ENCODE measurements at regions not wholly inside any gene's neighbourhood (a gene's known extent, or its start where the extent isn't known, plus 50 kb on each side); places are given as distances from the start of the nearest gene placed in this dataset.
"Not testable (repeated sequence)": the region's sequence is repeated elsewhere in the genome, so short reads cannot be mapped to it uniquely, and the experiment has no call there.

DNA sequence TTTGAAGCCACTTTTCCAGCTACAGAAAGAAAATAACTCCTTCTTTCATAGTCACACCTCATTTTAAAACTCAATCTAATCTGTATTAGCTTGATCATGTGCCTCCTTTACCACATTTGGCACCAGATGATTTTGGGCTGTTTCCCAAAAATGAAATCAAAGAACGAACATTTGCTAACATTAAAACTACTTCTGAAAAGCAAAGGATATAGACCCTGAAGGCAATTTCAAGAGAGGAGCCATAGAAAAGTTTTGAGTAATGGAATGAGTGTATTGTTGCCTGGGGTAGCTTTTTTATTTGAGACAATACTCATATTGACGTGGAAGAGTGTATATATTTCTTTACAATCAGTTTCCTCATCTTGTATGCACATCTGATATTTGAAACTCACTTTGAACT is 152.8 kb upstream of the TBL1XR1 start:
- in situ Hi-C loops (cut with HindIII; ENCODE audit: low pct_unique_long_range_greater_than_20kb, low sequenced_read_pairs), result loop anchor here (25.0 kb wide), 1 partner anchor 137 kb away; no protein-coding TSS in a partner anchor
- DNase-seq (ENCODE audit: low read depth), result no peak

DNA sequence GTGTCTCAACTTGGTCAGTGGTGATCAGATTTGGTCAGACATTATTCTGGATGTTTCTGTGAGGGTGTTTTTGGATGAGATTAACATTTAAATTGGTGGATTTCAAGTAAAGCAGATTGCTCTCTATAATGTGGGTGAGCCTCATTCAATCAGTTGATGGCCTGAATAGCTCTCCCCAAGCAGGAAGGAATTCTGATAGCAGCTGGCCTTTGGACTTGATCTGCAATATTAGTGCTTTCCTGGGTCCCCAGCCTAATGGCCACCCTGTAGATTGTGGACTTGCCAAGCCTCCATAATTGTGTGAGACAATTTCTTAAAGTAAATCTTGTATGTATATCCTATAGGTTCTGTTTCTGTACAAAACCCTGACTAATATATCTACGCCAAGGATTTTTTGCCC is 153.9 kb upstream of the TBL1XR1 start:
- DNase-seq (ENCODE audit: low read depth), result no peak
- in situ Hi-C loops (cut with HindIII; ENCODE audit: low pct_unique_long_range_greater_than_20kb, low sequenced_read_pairs), result loop anchor here (25.0 kb wide), 1 partner anchor 136 kb away; no protein-coding TSS in a partner anchor

DNA sequence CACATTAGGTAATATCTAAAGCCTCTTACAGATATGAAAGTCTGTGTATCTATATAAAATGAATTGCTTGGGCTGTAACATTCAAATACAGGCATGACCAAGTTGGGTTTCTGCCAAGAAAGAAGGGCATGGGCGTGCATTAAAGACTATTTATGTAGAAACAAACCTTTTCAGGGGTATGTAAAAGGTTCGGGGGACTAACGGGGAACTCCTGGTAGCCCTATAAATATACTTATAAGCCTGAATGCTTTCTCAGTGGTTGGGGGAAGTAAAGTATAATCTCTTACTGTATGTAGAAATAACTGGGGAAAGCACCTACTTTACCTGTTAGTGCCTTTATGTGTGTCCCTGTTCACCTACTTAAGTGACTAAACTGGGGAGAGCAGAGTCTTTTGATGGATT is 154.5 kb upstream of the TBL1XR1 start:
- no peak for DNase-seq (ENCODE audit: low read depth)
- in situ Hi-C loops (cut with HindIII; ENCODE audit: low pct_unique_long_range_greater_than_20kb, low sequenced_read_pairs), result loop anchor here (25.0 kb wide), 1 partner anchor 136 kb away; no protein-coding TSS in a partner anchor

DNA sequence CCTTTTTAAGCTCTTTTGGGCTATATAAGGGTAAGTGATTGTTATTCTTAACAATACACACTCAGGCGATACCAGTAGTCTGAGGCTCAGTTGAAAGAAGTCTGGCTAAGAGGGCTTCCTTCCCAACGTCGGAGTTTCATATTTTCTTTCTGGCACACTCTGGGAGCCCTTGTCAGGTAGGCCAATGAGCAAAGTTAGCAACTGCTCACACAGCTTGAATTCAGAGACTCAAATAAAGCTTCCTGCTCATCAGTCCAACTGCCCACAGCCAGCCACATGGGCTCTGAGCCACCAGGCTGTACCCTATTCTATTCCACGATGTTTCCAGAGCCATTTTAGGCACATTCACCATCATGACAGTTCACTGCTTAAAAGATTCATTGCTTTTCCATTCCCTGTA is 155.1 kb upstream of the TBL1XR1 start:
- in situ Hi-C loops (cut with HindIII; ENCODE audit: low pct_unique_long_range_greater_than_20kb, low sequenced_read_pairs), result loop anchor here (25.0 kb wide), 1 partner anchor 135 kb away; no protein-coding TSS in a partner anchor
- no peak for DNase-seq (ENCODE audit: low read depth)

DNA sequence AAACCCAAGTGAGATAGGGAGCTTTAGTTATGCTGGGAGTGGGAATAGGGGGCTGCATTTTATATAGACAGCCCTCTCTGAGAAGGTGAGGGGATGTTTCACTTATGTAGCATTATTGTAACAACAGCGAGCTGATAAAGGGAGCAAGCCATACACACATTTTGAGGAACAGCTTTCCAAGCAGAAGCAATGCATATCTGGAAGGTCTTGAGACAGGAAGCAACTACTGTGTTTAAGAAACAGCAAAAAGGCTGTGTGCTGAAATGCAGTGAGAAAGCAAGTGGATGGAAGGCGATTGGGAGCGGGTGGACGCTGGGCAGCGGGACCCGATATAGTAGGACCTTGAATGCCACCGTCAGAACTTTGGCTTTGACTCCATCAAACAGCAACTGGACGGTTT is 155.9 kb upstream of the TBL1XR1 start:
- DNase-seq (ENCODE audit: low read depth), result no peak
- in situ Hi-C loops (cut with HindIII; ENCODE audit: low pct_unique_long_range_greater_than_20kb, low sequenced_read_pairs), result loop anchor here (25.0 kb wide), 1 partner anchor 134 kb away; no protein-coding TSS in a partner anchor

DNA sequence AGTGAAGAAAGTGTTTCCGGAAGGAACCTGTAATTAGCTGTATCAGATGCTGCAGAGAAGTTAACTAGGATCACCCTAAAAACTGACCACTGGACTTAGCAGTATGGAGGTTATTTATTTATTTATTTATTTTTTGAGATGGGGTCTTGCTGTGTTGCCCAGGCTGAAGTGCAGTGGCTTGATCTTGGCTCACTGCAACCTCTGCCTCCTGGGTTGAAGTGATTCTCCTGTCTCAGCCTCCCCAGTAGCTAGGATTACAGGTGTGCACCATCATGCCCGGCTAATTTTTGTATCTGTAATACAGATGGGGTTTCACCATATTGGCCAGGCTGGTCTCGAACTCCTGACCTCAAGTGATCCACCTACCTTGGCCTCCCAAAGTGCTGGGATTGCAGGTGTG is 156.6 kb upstream of the TBL1XR1 start:
- in situ Hi-C loops (cut with HindIII; ENCODE audit: low pct_unique_long_range_greater_than_20kb, low sequenced_read_pairs), result loop anchor here (25.0 kb wide), 1 partner anchor 133 kb away; no protein-coding TSS in a partner anchor
- not testable (repeated sequence) for DNase-seq (ENCODE audit: low read depth)

DNA sequence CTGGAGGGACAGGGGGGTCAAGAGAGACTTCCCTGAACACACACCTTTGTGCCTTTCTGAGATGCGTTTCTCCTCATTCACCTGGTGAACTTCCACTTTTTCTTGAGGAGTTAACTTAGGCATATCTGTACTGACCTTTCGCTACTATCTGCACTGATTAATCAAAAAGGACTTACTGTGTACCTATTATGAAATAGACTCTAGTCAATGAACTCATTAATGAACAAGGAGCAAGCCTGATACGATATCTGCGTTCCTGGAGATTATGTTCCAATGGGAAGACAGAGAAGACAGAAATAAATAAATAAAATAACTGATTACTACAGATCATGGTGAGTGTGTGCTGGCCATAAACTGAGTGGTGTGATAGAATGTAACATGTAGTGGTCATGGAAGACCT is 157.2 kb upstream of the TBL1XR1 start:
- no peak for DNase-seq (ENCODE audit: low read depth)
- in situ Hi-C loops (cut with HindIII; ENCODE audit: low pct_unique_long_range_greater_than_20kb, low sequenced_read_pairs), result loop anchor here (25.0 kb wide), 1 partner anchor 133 kb away; no protein-coding TSS in a partner anchor

DNA sequence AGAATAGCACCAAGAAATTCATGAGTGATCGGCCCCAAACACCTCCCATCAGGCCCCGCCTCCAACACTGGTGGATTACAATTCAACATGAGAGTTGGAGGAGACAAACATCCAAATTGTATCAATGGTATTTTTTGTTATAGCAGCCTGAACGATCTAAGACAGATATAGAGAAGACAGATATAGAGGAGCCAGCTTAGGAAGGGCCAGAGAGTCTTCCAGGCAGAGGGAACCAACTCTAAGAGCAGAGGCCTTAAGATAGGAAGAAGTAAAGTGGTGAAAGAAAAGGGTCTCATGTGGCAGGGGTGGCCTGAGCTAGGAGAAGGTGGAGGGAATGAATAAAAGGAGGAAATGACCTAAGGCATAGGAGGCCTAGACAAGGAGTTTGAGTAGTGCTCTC is 158.8 kb upstream of the TBL1XR1 start:
- in situ Hi-C loops (cut with HindIII; ENCODE audit: low pct_unique_long_range_greater_than_20kb, low sequenced_read_pairs), result loop anchor here (25.0 kb wide), 1 partner anchor 131 kb away; no protein-coding TSS in a partner anchor
- no peak for DNase-seq (ENCODE audit: low read depth)

DNA sequence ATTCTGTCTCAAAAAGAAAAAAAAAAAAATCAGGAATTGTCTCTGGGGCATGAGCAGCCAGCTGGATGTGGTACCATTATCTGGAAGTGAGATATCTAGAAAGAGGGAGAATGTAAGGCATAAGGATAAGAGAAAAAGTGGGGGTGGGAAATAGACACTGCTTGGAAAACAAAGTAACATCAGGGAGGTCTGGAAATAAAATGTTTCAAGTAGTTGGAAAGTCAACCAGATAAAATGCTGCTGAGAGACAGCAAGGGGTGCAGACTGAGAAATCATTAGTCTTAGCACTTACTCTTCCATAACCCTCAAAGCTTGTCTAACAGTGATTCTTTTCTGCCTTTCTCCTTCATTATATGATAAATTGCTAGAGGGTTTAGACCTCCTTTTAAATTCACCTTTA is 159.7 kb upstream of the TBL1XR1 start:
- in situ Hi-C loops (cut with HindIII; ENCODE audit: low pct_unique_long_range_greater_than_20kb, low sequenced_read_pairs), result loop anchor here (25.0 kb wide), 1 partner anchor 130 kb away; no protein-coding TSS in a partner anchor
- DNase-seq (ENCODE audit: low read depth), result no peak

DNA sequence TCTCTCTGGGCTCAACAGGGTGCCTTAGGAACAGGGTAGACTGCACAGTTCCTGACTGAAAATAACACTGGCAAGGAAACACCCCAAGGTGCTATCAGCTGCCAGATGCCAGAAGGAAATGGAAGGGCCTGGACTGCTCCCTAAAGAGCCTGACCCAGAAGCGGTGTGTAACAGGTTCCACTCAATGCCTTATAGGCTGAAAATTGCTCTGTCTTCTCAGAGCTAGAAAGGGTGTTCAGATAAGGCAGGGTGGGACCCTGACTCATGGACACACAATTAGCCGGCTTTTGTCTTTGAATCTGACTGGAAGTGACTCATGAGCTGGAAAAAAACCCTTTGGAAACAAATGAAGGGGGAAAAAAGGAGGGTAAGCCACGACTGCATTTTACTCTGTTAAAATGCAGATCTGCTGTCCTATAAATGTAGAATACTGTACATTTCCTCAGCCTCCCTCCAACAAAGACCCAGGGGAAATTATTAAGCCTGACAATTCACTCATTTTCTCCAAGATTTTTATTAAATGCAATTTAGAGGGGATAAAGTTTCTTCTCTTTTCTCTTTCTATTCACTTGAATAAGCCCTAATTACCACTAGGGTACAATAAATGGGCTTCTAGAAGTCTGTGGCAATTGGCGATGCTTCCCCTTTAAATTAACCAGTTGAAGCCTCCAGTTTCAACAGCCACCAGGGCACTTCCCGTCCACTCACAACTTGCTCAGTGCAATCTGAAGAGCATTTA is 160.2 kb upstream of the TBL1XR1 start:
- in situ Hi-C loops (cut with HindIII; ENCODE audit: low pct_unique_long_range_greater_than_20kb, low sequenced_read_pairs), result loop anchor here (25.0 kb wide), 1 partner anchor 130 kb away; no protein-coding TSS in a partner anchor
- DNase-seq (ENCODE audit: low read depth), result peak; percentile 86

DNA sequence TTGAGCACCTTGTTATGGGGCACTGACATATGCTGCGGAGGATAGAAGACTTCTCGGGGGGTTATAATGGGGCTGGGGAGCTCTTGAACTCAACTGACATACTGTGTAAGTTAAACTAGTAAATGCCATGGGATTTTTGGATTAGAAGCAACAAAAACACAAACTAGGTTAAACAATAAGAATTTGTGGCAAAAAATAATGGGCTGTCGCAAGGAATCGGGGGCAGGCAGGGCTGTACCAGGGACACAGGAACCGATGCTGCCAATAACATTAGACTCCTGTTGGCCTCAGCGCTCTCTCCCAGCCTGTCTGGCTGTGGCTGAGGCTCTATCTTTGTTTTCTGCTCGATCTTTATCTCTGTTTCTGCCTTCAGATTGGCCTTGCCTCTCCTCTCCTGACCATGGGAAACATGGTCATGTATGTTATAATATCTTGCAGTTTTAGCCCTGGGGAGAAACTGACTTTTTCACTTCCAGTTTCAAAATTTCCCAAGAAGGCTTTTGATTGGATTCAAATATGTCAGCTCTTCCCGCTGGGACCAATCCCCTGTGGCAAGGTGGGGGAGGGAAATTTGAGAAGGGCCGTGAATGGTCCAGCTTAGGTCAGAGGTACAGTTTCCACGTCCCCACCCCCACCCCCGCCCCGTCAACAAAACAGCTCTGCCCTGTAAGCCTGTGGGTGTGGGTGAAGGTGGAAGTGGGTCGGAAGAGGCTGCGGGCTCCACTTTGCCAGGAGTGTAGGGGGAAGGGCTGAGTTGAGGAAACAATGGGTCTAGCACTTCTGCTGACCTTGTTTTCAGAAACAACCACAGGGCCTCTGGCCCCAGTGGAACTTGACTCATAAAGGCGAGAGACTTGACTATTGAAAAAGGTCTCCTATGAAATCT is 161.1 kb upstream of the TBL1XR1 start:
- DNase-seq (ENCODE audit: low read depth), result peak; percentile 98
- in situ Hi-C loops (cut with HindIII; ENCODE audit: low pct_unique_long_range_greater_than_20kb, low sequenced_read_pairs), result loop anchor here (25.0 kb wide), 1 partner anchor 129 kb away; no protein-coding TSS in a partner anchor

DNA sequence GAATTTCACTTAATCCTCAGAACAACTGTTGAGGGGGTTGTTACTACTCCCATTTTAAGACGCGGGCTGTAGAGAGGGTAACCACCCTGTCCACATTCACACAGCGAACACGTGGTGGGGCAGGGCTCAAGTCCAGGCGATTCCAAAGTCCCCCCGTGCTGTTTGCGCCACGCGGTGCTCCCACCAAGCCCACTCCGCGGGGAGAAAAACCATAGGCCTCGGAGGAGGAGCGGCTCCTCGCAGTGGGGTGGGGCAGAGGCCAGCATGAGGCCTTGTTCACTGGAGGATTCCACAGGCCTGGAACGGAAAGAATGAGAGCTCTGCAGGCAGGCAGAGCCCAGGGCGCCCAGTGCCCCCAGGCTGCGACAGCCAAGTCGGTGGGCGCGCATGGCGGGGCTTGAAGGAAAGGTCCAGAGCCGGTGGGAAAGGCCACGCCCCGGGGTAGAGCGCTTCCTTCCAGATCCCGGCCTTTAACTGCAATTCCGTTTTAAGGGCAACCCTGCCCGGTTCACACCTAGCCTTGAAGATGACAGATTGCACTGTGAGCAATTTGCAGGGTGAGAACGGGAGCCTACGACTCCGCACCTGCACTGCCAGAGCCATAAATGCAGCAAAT is 161.8 kb upstream of the TBL1XR1 start:
- DNase-seq (ENCODE audit: low read depth), result peak; percentile 85
- in situ Hi-C loops (cut with HindIII; ENCODE audit: low pct_unique_long_range_greater_than_20kb, low sequenced_read_pairs), result loop anchor here (25.0 kb wide), 1 partner anchor 128 kb away; no protein-coding TSS in a partner anchor

DNA sequence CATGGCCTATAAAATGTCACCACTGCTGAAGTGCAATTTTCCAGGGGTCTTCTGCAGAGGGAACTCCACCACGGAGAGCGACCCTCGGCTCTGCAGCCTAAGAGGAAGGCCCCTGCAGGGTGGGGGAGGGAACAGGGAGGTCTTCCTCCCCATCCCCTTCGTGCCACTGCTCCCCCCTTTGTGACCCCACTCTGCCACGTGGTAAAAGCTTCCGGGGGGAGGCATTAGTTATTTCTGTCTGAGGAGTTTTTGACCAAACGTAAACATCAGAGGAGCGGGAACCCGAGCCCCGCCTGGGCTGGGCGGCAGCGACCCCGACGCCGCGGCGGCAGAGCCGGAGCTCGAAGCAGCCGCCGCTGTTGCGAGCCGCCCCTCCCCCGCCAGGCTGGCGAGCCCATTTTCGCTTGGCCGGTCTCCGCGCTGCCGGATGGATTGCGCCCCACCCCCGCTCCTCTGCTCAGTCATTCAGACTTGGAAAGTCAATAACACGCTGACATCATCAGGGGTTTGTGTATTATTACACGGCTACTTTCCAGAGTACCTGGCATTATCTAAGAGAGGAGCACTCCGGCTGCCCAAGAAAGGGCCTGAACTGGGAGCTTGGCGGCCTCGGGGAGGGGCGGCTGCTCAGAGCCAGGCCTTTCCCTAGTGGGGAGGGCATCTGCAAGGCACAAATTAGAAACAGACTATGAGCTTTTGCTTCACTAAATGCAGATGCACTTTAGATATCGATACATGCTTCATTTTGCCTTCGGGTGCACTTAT is 162.5 kb upstream of the TBL1XR1 start:
- peak; percentile 98 for DNase-seq (ENCODE audit: low read depth)
- in situ Hi-C loops (cut with HindIII; ENCODE audit: low pct_unique_long_range_greater_than_20kb, low sequenced_read_pairs), result loop anchor here (25.0 kb wide), 1 partner anchor 128 kb away; no protein-coding TSS in a partner anchor

DNA sequence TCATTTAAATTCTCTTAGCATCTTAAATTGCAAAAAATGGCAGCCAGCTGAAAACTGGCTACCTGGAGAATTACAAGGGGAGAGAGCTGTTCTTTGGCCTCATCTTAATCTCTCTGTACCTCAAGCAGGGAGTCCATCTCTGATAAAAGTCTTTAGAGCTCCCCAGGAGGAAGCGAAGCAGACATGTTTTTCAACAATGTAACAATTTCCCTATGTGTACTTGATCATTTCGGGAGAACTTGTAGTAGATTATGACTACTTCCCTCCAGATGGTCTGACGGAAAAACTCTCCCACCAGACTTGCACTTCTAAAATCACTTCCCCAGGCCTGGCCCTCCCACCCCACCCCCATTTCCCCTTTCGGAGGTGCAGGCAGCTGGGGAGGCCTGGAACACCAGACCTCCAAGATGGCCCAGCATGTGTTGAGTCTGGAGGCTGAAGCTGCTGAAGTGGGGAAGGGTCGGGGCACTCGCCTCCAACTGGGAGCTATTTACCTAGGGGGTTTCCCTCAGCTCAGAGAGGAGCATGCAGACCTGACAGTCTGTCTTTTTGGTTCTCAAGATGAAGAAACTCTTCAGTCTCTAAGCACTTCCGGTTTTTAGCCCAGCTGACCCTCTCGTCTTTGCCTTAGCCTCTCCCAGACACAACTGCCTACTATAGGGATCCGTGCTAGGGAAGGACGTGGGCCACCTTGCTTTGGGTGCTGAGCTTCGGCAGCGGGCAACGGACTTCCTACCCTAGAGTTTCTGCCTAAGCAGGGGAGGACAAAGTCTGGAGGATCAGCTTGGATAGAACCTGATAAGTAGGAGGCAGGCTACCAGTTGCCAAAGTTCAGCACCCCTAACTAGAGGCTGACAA is 164.0 kb upstream of the TBL1XR1 start:
- in situ Hi-C loops (cut with HindIII; ENCODE audit: low pct_unique_long_range_greater_than_20kb, low sequenced_read_pairs), result loop anchor here (25.0 kb wide), 1 partner anchor 126 kb away; no protein-coding TSS in a partner anchor
- DNase-seq (ENCODE audit: low read depth), result no peak

DNA sequence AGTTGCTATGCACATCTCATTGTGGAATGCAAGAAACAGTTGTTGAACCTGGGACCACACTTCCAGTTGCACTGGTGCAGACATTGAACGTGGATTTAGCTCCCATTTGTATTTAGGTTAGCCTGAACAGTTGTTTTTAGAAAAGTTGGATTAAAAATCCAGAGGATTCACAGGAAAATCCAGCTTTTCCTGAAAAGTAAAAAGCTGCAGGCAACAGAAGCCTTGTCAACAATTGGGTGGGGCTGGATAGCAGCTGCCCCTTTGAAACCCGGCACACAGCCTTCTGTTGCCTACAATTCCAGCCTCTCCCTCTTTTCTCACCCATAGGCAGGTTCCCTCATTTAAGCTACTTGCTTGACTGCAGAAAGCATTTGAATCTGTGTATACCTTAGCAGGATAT is 165.3 kb upstream of the TBL1XR1 start:
- in situ Hi-C loops (cut with HindIII; ENCODE audit: low pct_unique_long_range_greater_than_20kb, low sequenced_read_pairs), result loop anchor here (25.0 kb wide), 1 partner anchor 125 kb away; no protein-coding TSS in a partner anchor
- DNase-seq (ENCODE audit: low read depth), result no peak

DNA sequence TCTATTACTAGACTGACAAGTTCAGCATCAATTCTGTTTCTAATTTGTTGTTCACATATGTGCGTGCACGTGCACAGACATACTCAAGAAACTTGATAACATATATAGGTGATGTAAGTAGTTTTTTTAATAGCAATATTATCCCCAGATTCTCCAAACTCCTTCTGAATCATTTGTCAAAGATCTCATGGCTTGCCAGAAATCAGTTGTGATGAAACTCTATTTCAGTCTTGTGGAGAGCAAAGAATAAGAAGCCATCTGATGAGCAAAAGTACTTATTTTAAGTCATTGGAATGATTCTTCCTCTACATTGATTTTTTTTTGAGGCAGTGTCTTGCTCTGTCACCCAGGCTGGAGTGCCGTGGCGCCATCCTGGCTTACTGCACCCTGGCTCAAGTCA is 167.0 kb upstream of the TBL1XR1 start:
- no peak for DNase-seq (ENCODE audit: low read depth)
- in situ Hi-C loops (cut with HindIII; ENCODE audit: low pct_unique_long_range_greater_than_20kb, low sequenced_read_pairs), result loop anchor here (25.0 kb wide), 1 partner anchor 123 kb away; no protein-coding TSS in a partner anchor

Measured in Caki2 (cell line).